ENCODE measurements at regions not wholly inside any gene's neighbourhood (a gene's known extent, or its start where the extent isn't known, plus 50 kb on each side); places are given as distances from the start of the nearest gene placed in this dataset.

DNA sequence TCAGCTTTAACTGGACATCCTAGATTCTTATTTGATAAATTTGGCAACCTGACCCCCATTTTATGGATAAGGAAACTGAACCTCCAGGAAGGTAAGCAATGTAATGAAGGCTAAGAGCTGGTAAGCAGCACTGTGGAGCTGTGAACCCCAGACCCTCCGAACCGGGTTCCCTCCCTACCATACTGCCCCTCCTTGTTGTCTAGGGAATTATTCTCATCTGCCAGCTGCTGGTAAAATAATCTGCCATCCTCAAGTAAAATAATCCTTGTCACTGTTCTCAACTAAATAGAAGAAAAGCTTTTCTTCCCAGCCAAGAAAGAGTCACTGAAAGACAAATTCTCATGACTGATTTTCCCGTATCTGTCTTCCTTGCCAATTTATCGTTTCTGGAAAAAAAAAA, 55.8 kb upstream of the PRDX6 start:
- TF ChIP-seq, protein P1, sequence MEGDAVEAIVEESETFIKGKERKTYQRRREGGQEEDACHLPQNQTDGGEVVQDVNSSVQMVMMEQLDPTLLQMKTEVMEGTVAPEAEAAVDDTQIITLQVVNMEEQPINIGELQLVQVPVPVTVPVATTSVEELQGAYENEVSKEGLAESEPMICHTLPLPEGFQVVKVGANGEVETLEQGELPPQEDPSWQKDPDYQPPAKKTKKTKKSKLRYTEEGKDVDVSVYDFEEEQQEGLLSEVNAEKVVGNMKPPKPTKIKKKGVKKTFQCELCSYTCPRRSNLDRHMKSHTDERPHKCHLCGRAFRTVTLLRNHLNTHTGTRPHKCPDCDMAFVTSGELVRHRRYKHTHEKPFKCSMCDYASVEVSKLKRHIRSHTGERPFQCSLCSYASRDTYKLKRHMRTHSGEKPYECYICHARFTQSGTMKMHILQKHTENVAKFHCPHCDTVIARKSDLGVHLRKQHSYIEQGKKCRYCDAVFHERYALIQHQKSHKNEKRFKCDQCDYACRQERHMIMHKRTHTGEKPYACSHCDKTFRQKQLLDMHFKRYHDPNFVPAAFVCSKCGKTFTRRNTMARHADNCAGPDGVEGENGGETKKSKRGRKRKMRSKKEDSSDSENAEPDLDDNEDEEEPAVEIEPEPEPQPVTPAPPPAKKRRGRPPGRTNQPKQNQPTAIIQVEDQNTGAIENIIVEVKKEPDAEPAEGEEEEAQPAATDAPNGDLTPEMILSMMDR (IDR thresholded peaks at IDR 0.05; ENCODE audit: insufficient read depth, missing control alignments), result no peak
- DNase-seq (ENCODE audit: insufficient read length, low spot score) (no peak), FAIRE-seq (peak; percentile 58)

DNA sequence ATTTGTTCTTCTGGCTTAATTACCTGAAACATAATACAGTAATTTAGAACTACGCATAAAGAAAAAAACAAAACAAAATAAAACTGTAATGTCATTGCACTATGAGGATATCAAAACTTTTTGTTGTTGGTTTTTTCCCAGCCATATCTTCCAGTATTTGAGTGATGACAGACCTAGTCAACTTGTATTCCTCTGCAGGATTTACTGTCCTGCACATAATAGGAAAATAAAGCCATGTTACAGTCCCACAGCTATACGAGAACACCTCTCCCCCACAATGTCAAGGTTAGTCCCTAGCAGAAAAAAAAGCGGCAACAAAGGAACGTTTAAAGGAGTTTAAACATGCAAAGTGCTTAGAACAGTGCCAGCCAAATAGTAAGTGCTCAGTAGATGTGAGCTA, 55.3 kb upstream of the PRDX6 start:
- FAIRE-seq (no peak), DNase-seq (ENCODE audit: insufficient read length, low spot score) (no peak)
- TF ChIP-seq, protein P1 (IDR thresholded peaks at IDR 0.05; ENCODE audit: insufficient read depth, missing control alignments), result no peak

DNA sequence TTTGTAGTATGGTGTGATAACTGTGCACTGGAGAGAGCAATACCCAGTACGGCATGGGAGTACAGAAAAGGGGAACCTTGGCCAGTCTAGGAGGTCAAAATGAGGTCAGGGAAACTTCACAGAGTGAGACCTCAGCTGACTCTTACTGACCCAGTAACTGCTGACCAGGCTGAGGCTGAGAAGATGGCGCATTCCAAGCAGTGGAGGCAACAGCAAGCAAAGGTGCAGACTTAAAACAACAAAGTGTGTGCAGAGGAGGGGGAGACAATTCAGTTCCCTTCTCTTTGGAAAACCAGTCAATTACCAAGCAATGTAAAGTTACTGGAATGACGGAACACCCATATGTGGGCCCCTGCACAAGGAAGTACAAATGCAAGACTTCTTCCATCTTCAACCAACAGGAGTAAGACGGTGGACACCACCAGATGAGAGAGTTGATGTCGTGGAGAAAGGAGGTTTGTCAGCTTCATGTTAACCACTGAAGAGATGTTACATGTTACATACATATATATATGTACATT, 54.6 kb upstream of the PRDX6 start:
- TF ChIP-seq, protein P1 (IDR thresholded peaks at IDR 0.05; ENCODE audit: insufficient read depth, missing control alignments), result no peak
- DNase-seq (ENCODE audit: insufficient read length, low spot score) (no peak), FAIRE-seq (no peak)

DNA sequence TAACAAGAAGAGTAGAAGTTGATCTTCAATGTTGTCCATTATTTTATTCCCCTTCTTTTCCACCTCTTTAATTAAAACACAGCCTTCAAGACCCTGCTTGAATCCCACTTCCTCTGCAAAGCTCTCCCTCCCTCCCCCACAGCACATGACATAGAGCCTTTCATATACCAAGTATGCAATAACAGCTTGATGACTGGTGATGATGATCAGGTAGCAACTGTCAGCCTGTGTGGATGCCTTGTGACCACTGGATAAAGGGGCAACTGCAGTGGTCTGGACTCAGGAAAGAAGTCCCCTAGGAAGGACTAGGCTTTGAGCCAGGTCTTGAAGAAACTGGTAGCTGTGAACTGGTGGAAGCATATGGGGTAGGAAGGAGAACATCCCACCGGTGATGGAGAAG, 53.8 kb upstream of the PRDX6 start:
- TF ChIP-seq, protein P1 (IDR thresholded peaks at IDR 0.05; ENCODE audit: insufficient read depth, missing control alignments), result no peak
- no peak for FAIRE-seq

DNA sequence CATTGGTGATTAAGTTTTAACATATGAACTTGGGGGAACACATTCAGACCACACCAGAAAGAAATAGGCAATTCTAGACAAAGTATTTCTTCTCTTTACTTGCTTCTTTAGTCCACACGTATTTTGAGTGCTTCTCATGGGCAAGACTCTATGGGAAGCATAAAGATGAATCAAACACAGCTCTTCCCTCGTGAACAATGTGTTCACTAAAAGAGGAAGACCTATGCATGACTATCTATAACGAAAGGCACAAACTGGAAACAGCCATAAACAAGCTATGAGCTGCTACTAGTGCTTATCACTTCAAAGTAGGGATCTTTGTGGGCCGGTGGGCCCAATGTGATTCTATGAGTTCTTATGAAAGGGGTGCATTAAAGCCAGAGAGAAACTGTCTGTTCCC, 53.0 kb upstream of the PRDX6 start:
- TF ChIP-seq, protein P1 (IDR thresholded peaks at IDR 0.05; ENCODE audit: insufficient read depth, missing control alignments), result no peak
- no peak for FAIRE-seq

More for the DNA sequence above, 53.8 kb upstream of the PRDX6 start:
- no peak for DNase-seq (ENCODE audit: insufficient read length, low spot score)

DNA sequence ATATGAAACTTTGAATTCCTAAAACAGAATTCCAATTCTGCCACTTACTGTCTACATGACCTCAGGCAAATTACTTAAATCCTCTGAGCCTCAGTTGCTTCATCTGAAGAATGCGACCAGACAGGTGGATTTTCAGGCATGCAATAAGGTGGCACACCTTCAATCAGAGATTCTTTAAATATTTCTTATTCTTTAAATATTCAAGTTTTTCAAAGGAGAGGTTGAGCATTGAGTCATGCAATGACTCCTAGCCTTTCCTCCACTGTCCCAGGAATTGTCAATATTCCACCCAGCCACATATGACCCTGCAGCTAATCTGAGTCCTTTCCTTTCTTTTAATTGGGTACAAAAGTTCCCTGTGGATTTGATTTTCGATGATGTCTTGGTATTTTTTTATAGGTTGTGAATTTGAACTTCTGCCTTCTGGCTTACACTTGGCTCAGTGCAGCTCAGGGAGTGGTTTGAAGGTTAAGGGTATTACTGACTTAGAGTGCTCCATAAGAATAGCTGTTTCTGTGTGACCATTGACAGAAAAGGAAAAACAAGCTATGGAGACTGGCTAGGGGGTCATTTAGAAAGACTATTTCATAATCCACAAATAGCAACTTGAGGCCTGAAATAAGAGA, 52.2 kb upstream of the PRDX6 start:
- FAIRE-seq, result no peak
- no peak for DNase-seq (ENCODE audit: insufficient read length, low spot score)

More for the DNA sequence above, 53.0 kb upstream of the PRDX6 start:
- no peak for DNase-seq (ENCODE audit: insufficient read length, low spot score)

DNA sequence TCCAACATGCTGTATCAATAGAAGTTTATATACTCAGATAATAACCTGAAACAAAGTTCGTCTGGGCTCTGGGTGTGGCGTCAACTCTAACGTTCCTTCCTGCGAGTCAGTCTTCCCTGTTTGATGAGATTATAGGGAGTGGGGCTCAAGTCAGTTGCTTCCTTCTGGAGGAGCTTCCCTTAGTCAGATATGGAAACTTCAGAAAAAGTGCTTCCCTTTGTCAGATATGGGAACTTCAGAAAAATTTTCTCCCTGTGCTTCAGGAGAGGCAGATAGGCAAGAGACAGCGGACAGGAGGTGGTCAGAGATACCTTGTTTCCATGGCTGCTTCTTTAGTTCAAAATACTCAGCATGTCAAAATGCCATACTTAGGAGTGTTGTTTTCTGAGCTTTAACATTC, 51.1 kb upstream of the PRDX6 start:
- FAIRE-seq, result no peak

More for the DNA sequence above, 52.2 kb upstream of the PRDX6 start:
- TF ChIP-seq, protein P1 (IDR thresholded peaks at IDR 0.05; ENCODE audit: insufficient read depth, missing control alignments), result no peak

More for the DNA sequence above, 51.1 kb upstream of the PRDX6 start:
- no peak for DNase-seq (ENCODE audit: insufficient read length, low spot score)
- TF ChIP-seq, protein P1 (IDR thresholded peaks at IDR 0.05; ENCODE audit: insufficient read depth, missing control alignments), result no peak

All from D721Med (cell line).